K562 (cell line): ENCODE measurements at regions not wholly inside any gene's neighbourhood (a gene's known extent, or its start where the extent isn't known, plus 50 kb on each side); places are given as distances from the start of the nearest gene placed in this dataset.

ENCODE experiments used
- ATAC-seq: fragments of 200-7000 bp; cut with Tn5 transposase; 3 replicates; pipeline ENCODE4 v1.9.1; 2020; ENCODE audit warnings: moderate library complexity
- BruUV-seq: library from RNA; stranded (reverse); fragments of 400-500 nt; replicated peaks from 2 replicates; lab custom pipeline; 2021; lab: Mats Ljungman, UMichigan
- CTCF ChIA-PET: fragments of 300-600 bp; formaldehyde crosslinking; extraction: SDS; loops from one replicate; lab custom pipeline; 2021; ENCODE audit warnings: low intra/inter-chr PET ratio; lab: Yijun Ruan, JAX
- POLR2A ChIA-PET: fragments of 300-600, 350-650 bp; sonication (Branson Sonifier 250); formaldehyde crosslinking; extraction: SDS; loops from one replicate; lab custom pipeline; 2021; ENCODE audit warnings: antibody characterized with exemption, inconsistent platforms; lab: Yijun Ruan, JAX
- DNase-seq, 4 experiments: peaks; one replicate each; pipeline versions ENCODE4 v3.0.0 to v3.0.0-alpha.2; 2011 to 2018; ENCODE audit warnings: low spot score in 3 of 4, mixed read lengths in 3 of 4; ENCODE audit errors: extremely low read depth in 1 of 4
- FAIRE-seq: peaks from 2 replicates; lab custom pipeline; 2011; peaks lifted over from hg19 to GRCh38; lab: Jason Lieb, UNC
- H2AFZ ChIP-seq: 2 replicates; pipeline ENCODE4 v1.6.0; 2011; ENCODE audit warnings: low read depth, low read length, control low read depth, inconsistent platforms
- H3K27ac ChIP-seq: fragments of 200-600 bp; 3 replicates; pipeline ENCODE4 v1.8.0; 2011; ENCODE audit warnings: low read depth, mild to moderate bottlenecking, control low read depth, inconsistent platforms, low read length, moderate library complexity, mixed read lengths; ENCODE audit errors: extremely low read depth
- H3K27me3 ChIP-seq, 2 experiments: fragments of 300-600 bp in 1 of 2; 2 replicates in 1 of 2; 3 replicates in 1 of 2; pipeline versions ENCODE4 v1.6.0 to v1.8.0; 2011; ENCODE audit warnings: inconsistent platforms in 2 of 2, low read length in 2 of 2, mild to moderate bottlenecking in 1 of 2, mixed read lengths in 1 of 2, moderate library complexity in 1 of 2; ENCODE audit not compliant: control insufficient read depth in 2 of 2, insufficient read depth in 2 of 2
- H3K36me3 ChIP-seq: fragments of 300-600 bp; 3 replicates; pipeline ENCODE4 v1.8.0; 2011; ENCODE audit warnings: mild to moderate bottlenecking, low read length, inconsistent platforms; ENCODE audit not compliant: control insufficient read depth, insufficient read depth
- H3K4me1 ChIP-seq, 2 experiments: fragments of 200-600 bp in 1 of 2; replicated peaks in 1 of 2; 2 replicates in 1 of 2; 3 replicates in 1 of 2; pipeline versions ENCODE4 v1.5.1 to v1.8.0; 2011; ENCODE audit warnings: inconsistent platforms in 2 of 2, low read length in 2 of 2, mild to moderate bottlenecking in 1 of 2, mixed read lengths in 1 of 2, moderate library complexity in 1 of 2; ENCODE audit not compliant: control insufficient read depth in 2 of 2, insufficient read depth in 2 of 2
- H3K4me2 ChIP-seq: 2 replicates; pipeline ENCODE4 v1.6.1; 2011; ENCODE audit warnings: low read length, control low read depth, inconsistent platforms, mixed read lengths; ENCODE audit not compliant: insufficient read depth
- H3K4me3 ChIP-seq: fragments of 200-600 bp; sonication (generic), shearing (Covaris generic); 2 replicates; pipeline ENCODE4 v1.5.1; 2016; ENCODE audit warnings: control low read depth, inconsistent platforms
- H3K79me2 ChIP-seq: fragments of 200-600 bp; 3 replicates; pipeline ENCODE4 v1.8.0; 2011; ENCODE audit warnings: low read length, inconsistent platforms; ENCODE audit not compliant: control insufficient read depth, insufficient read depth
- H3K9ac ChIP-seq, 2 experiments: 2 replicates each; pipeline versions ENCODE4 v1.6.0 to v1.6.1; 2011; ENCODE audit warnings: low read depth in 2 of 2, low read length in 2 of 2, control low read depth in 1 of 2, inconsistent platforms in 1 of 2, mild to moderate bottlenecking in 1 of 2, mixed read lengths in 1 of 2; ENCODE audit not compliant: insufficient read depth in 1 of 2
- H3K9me1 ChIP-seq: one replicate; pipeline ENCODE4 v1.6.0; 2011; ENCODE audit warnings: inconsistent platforms, mild to moderate bottlenecking, low read length, moderate library complexity; ENCODE audit not compliant: control insufficient read depth, insufficient read depth
- H3K9me3 ChIP-seq: replicated peaks from 2 replicates; pipeline ENCODE4 v1.5.1; 2011; ENCODE audit warnings: low read depth, low read length, inconsistent platforms; ENCODE audit not compliant: control insufficient read depth, insufficient read depth
- H4K20me1 ChIP-seq: replicated peaks from 2 replicates; pipeline ENCODE4 v1.6.1; 2011; ENCODE audit warnings: low read length, inconsistent platforms, mixed read lengths; ENCODE audit not compliant: control insufficient read depth, insufficient read depth
- ARHGAP35 ChIP-seq: fragments of 450-650 bp; IDR thresholded peaks from 2 replicates; pipeline ENCODE4 v1.6.1; 2018; ENCODE audit not compliant: partially characterized antibody
- HDGF ChIP-seq: fragments of 450-650 bp; IDR thresholded peaks from 2 replicates; pipeline ENCODE4 v1.6.1; 2016
- HIVEP1 ChIP-seq: fragments of 250-450 bp; sonication (Bioruptor Pico); IDR thresholded peaks from 2 replicates; pipeline ENCODE4 v1.4.0; 2020; ENCODE audit warnings: mild to moderate bottlenecking
- MEIS2 ChIP-seq: fragments of 450-650 bp; IDR thresholded peaks from 2 replicates; pipeline ENCODE4 v1.6.1; 2014; ENCODE audit warnings: mild to moderate bottlenecking; ENCODE audit not compliant: partially characterized antibody
- RBM34 ChIP-seq: fragments of 200-400 bp; formaldehyde crosslinking; IDR thresholded peaks from 2 replicates; pipeline ENCODE4 v1.6.1; 2018; ENCODE audit warnings: low read length, borderline replicate concordance; ENCODE audit not compliant: insufficient read depth
- ZNF699 ChIP-seq: fragments of 250-450 bp; sonication (Bioruptor Pico); IDR thresholded peaks from 2 replicates; pipeline ENCODE4 v1.8.0; 2021; ENCODE audit warnings: mild to moderate bottlenecking, moderate library complexity; ENCODE audit not compliant: insufficient replicate concordance
- in situ Hi-C: fragments of 300-500 bp; cut with MboI; formaldehyde crosslinking; loops from 4 replicates; pipeline ENCODE4 v1.15.0; 2018; ENCODE audit warnings: inconsistent platforms, mixed read lengths
- intact Hi-C: fragments of 100-400 bp; cut with micrococcal nuclease; formaldehyde crosslinking; loops from 2 replicates; pipeline ENCODE4 v1.14.2; 2022
- TF ChIP-seq, protein P1 (sequence below), 3 experiments: fragments of 200-800 bp in 1 of 3; fragments of 250-450 bp in 1 of 3; fragments of 450-650 bp in 1 of 3; sonication (Bioruptor Pico) in 1 of 3; sonication (Bioruptor generic) in 1 of 3; formaldehyde crosslinking in 1 of 3; IDR thresholded peaks; 2 replicates each; pipeline versions ENCODE4 v1.6.1 to v1.8.0; 2016 to 2022; ENCODE audit warnings: mild to moderate bottlenecking in 2 of 3, missing genetic modification characterization in 2 of 3, missing compliant biosample characterization in 1 of 3, moderate library complexity in 1 of 3

DNA sequence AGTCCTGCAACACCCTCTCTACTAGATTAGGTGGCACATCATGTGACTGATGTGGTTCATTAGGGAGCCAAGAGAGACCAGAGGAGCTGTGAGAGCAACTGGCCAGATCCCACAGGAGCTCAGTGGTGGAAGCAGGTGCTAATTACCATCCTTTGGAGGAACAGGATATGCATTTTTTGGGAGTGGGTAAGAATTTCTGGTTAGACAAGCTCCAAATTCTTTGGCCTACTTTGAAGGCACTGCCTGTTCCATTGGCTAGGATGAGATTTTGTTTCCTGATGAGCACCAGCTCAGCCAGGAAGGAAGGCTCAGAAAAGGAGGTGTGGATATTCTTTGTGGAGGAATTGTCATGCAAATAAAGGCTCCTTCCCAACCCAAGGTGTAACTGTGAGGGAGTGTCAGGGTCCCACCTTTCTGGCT lies 130.3 kb upstream of the BMP2 start:
- no TSS peak for BruUV-seq
- no peak overlapping the region for H2AFZ ChIP-seq
- no peaks in the 10 kb centered on the region for H3K79me2 ChIP-seq
- H3K27me3 ChIP-seq = no peaks in the 10 kb centered on the region
- H3K4me2 ChIP-seq = no peak overlapping the region
- intact Hi-C loops (no loop called here), in situ Hi-C loops (no loop called here)
- no peak overlapping the region for H3K9ac ChIP-seq
- no peaks in the 10 kb centered on the region for H3K9me3 ChIP-seq
- H3K36me3 ChIP-seq = no peaks in the 10 kb centered on the region
- TF ChIP-seq ARHGAP35 = no peak
- TF ChIP-seq HDGF = no peak
- TF ChIP-seq HIVEP1 (CRISPR knock-in tag) = no peak
- TF ChIP-seq, protein P1, sequence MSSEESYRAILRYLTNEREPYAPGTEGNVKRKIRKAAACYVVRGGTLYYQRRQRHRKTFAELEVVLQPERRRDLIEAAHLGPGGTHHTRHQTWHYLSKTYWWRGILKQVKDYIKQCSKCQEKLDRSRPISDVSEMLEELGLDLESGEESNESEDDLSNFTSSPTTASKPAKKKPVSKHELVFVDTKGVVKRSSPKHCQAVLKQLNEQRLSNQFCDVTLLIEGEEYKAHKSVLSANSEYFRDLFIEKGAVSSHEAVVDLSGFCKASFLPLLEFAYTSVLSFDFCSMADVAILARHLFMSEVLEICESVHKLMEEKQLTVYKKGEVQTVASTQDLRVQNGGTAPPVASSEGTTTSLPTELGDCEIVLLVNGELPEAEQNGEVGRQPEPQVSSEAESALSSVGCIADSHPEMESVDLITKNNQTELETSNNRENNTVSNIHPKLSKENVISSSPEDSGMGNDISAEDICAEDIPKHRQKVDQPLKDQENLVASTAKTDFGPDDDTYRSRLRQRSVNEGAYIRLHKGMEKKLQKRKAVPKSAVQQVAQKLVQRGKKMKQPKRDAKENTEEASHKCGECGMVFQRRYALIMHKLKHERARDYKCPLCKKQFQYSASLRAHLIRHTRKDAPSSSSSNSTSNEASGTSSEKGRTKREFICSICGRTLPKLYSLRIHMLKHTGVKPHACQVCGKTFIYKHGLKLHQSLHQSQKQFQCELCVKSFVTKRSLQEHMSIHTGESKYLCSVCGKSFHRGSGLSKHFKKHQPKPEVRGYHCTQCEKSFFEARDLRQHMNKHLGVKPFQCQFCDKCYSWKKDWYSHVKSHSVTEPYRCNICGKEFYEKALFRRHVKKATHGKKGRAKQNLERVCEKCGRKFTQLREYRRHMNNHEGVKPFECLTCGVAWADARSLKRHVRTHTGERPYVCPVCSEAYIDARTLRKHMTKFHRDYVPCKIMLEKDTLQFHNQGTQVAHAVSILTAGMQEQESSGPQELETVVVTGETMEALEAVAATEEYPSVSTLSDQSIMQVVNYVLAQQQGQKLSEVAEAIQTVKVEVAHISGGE (CRISPR knock-in tag; IDR thresholded peaks at IDR 0.05) = no peak
- TF ChIP-seq RBM34 = no peak
- TF ChIP-seq ZNF699 = no peak
- no peak for TF ChIP-seq MEIS2
- no peak for DNase-seq
- H3K9me1 ChIP-seq = no peaks in the 10 kb centered on the region
- FAIRE-seq = no peak
- no peak for ATAC-seq
- no peaks in the 10 kb centered on the region for H3K4me1 ChIP-seq
- H4K20me1 ChIP-seq = no peaks in the 10 kb centered on the region
- no peak overlapping the region for H3K27ac ChIP-seq
- ChIA-PET POLR2A (no interaction called here), CTCF (no interaction called here)
- H3K4me3 ChIP-seq = no peak overlapping the region
